ENCODE measurements at regions not wholly inside any gene's neighbourhood (a gene's known extent, or its start where the extent isn't known, plus 50 kb on each side); places are given as distances from the start of the nearest gene placed in this dataset.

- H3K4me3 ChIP-seq (ENCODE audit: low read length): no peak overlapping the region
- H3K9me3 ChIP-seq (ENCODE audit: control insufficient read depth, insufficient read depth, low read length): no peaks in the 10 kb centered on the region
Measured at GRCh38 chr5:163619951-163620350, 114.5 kb downstream of the MAT2B start.

GRCh38 chr5:163622799-163623198 lies 117.4 kb downstream of the MAT2B start:
- Histone ChIP-seq H3K4me3 (ENCODE audit: low read length) (no peak overlapping the region), H3K36me3 (ENCODE audit: control insufficient read depth, insufficient read depth, low read length) (no peaks in the 10 kb centered on the region), H3K4me1 (ENCODE audit: control insufficient read depth, insufficient read depth, low read length) (no peaks in the 10 kb centered on the region), H3K27me3 (ENCODE audit: control insufficient read depth, insufficient read depth, low read length) (no peaks in the 10 kb centered on the region), H3K27ac (ENCODE audit: low read length) (no peak overlapping the region), H3K9me3 (ENCODE audit: control insufficient read depth, insufficient read depth, low read length) (no peaks in the 10 kb centered on the region)
- no CpG with 5 or more reads among the region's 2 CpGs for WGBS (ENCODE audit: insufficient coverage, insufficient read length)
- DNase-seq (ENCODE audit: low read depth, low spot score): no peak

More at GRCh38 chr5:163619951-163620350, 114.5 kb downstream of the MAT2B start:
- no peak for DNase-seq (ENCODE audit: low read depth, low spot score)
- no CpG with 5 or more reads among the region's 5 CpGs for WGBS (ENCODE audit: insufficient coverage, insufficient read length)
- Histone ChIP-seq H3K4me1 (ENCODE audit: control insufficient read depth, insufficient read depth, low read length) (no peaks in the 10 kb centered on the region), H3K27ac (ENCODE audit: low read length) (no peak overlapping the region), H3K36me3 (ENCODE audit: control insufficient read depth, insufficient read depth, low read length) (no peaks in the 10 kb centered on the region), H3K27me3 (ENCODE audit: control insufficient read depth, insufficient read depth, low read length) (no peaks in the 10 kb centered on the region)

- H3K27me3 ChIP-seq (ENCODE audit: control insufficient read depth, insufficient read depth, low read length): no peaks in the 10 kb centered on the region
- H3K9me3 ChIP-seq (ENCODE audit: control insufficient read depth, insufficient read depth, low read length): no peaks in the 10 kb centered on the region
- no peak overlapping the region for H3K4me3 ChIP-seq (ENCODE audit: low read length)
- H3K4me1 ChIP-seq (ENCODE audit: control insufficient read depth, insufficient read depth, low read length): no peaks in the 10 kb centered on the region
- no peak overlapping the region for H3K27ac ChIP-seq (ENCODE audit: low read length)
- no CpG with 5 or more reads among the region's 2 CpGs for WGBS (ENCODE audit: insufficient coverage, insufficient read length)
- DNase-seq (ENCODE audit: low read depth, low spot score): no peak
- H3K36me3 ChIP-seq (ENCODE audit: control insufficient read depth, insufficient read depth, low read length): no peaks in the 10 kb centered on the region
Measured at GRCh38 chr5:163623524-163623923, 118.1 kb downstream of the MAT2B start.

- DNase-seq (ENCODE audit: low read depth, low spot score): no peak
- Histone ChIP-seq H3K27me3 (ENCODE audit: control insufficient read depth, insufficient read depth, low read length) (no peaks in the 10 kb centered on the region), H3K36me3 (ENCODE audit: control insufficient read depth, insufficient read depth, low read length) (no peaks in the 10 kb centered on the region), H3K4me1 (ENCODE audit: control insufficient read depth, insufficient read depth, low read length) (no peaks in the 10 kb centered on the region), H3K4me3 (ENCODE audit: low read length) (no peak overlapping the region), H3K9me3 (ENCODE audit: control insufficient read depth, insufficient read depth, low read length) (no peaks in the 10 kb centered on the region), H3K27ac (ENCODE audit: low read length) (no peak overlapping the region)
- no CpG with 5 or more reads among the region's 2 CpGs for WGBS (ENCODE audit: insufficient coverage, insufficient read length)
Measured at GRCh38 chr5:163623986-163624385, 118.6 kb downstream of the MAT2B start.

GRCh38 chr5:163624431-163624830 lies 119.0 kb downstream of the MAT2B start:
- DNase-seq (ENCODE audit: low read depth, low spot score): no peak
- no CpG with 5 or more reads among the region's 5 CpGs for WGBS (ENCODE audit: insufficient coverage, insufficient read length)
- no peaks in the 10 kb centered on the region for H3K36me3 ChIP-seq (ENCODE audit: control insufficient read depth, insufficient read depth, low read length)

GRCh38 chr5:163626904-163627434 lies 121.5 kb downstream of the MAT2B start:
- Histone ChIP-seq H3K27me3 (ENCODE audit: control insufficient read depth, insufficient read depth, low read length) (no peaks in the 10 kb centered on the region), H3K4me3 (ENCODE audit: low read length) (no peak overlapping the region), H3K27ac (ENCODE audit: low read length) (no peak overlapping the region), H3K4me1 (ENCODE audit: control insufficient read depth, insufficient read depth, low read length) (no peaks in the 10 kb centered on the region), H3K9me3 (ENCODE audit: control insufficient read depth, insufficient read depth, low read length) (no peaks in the 10 kb centered on the region), H3K36me3 (ENCODE audit: control insufficient read depth, insufficient read depth, low read length) (no peaks in the 10 kb centered on the region)
- no CpG with 5 or more reads among the region's 5 CpGs for whole genome bisulfite sequencing (ENCODE audit: insufficient coverage, insufficient read length)
- DNase-seq (ENCODE audit: low read depth, low spot score): no peak

More at GRCh38 chr5:163624431-163624830, 119.0 kb downstream of the MAT2B start:
- no peaks in the 10 kb centered on the region for H3K27me3 ChIP-seq (ENCODE audit: control insufficient read depth, insufficient read depth, low read length)
- H3K9me3 ChIP-seq (ENCODE audit: control insufficient read depth, insufficient read depth, low read length): no peaks in the 10 kb centered on the region
- no peaks in the 10 kb centered on the region for H3K4me1 ChIP-seq (ENCODE audit: control insufficient read depth, insufficient read depth, low read length)
- no peak overlapping the region for H3K4me3 ChIP-seq (ENCODE audit: low read length)
- no peak overlapping the region for H3K27ac ChIP-seq (ENCODE audit: low read length)

- no peaks in the 10 kb centered on the region for H3K27me3 ChIP-seq (ENCODE audit: control insufficient read depth, insufficient read depth, low read length)
- H3K27ac ChIP-seq (ENCODE audit: low read length): no peak overlapping the region
- no peak for DNase-seq (ENCODE audit: low read depth, low spot score)
Measured at GRCh38 chr5:163631856-163632255, 126.4 kb downstream of the MAT2B start.

GRCh38 chr5:163633926-163634460 lies 128.6 kb downstream of the MAT2B start:
- WGBS (ENCODE audit: insufficient coverage, insufficient read length): no CpG with 5 or more reads among the region's 3 CpGs
- no peaks in the 10 kb centered on the region for H3K36me3 ChIP-seq (ENCODE audit: control insufficient read depth, insufficient read depth, low read length)
- no peaks in the 10 kb centered on the region for H3K4me1 ChIP-seq (ENCODE audit: control insufficient read depth, insufficient read depth, low read length)
- no peaks in the 10 kb centered on the region for H3K9me3 ChIP-seq (ENCODE audit: control insufficient read depth, insufficient read depth, low read length)
- no peak for DNase-seq (ENCODE audit: low read depth, low spot score)
- no peak overlapping the region for H3K4me3 ChIP-seq (ENCODE audit: low read length)
- peaks cover 1% of the 10 kb centered on the region; the same call in 1 of the 2 replicates for H3K27me3 ChIP-seq (ENCODE audit: control insufficient read depth, insufficient read depth, low read length)
- H3K27ac ChIP-seq (ENCODE audit: low read length): no peak overlapping the region

More at GRCh38 chr5:163631856-163632255, 126.4 kb downstream of the MAT2B start:
- WGBS (ENCODE audit: insufficient coverage, insufficient read length): no CpG with 5 or more reads among the region's 3 CpGs
- H3K36me3 ChIP-seq (ENCODE audit: control insufficient read depth, insufficient read depth, low read length): no peaks in the 10 kb centered on the region
- no peak overlapping the region for H3K4me3 ChIP-seq (ENCODE audit: low read length)
- no peaks in the 10 kb centered on the region for H3K4me1 ChIP-seq (ENCODE audit: control insufficient read depth, insufficient read depth, low read length)
- no peaks in the 10 kb centered on the region for H3K9me3 ChIP-seq (ENCODE audit: control insufficient read depth, insufficient read depth, low read length)

- no peak for DNase-seq (ENCODE audit: low read depth, low spot score)
- H3K4me3 ChIP-seq (ENCODE audit: low read length): no peak overlapping the region
- no peaks in the 10 kb centered on the region for H3K9me3 ChIP-seq (ENCODE audit: control insufficient read depth, insufficient read depth, low read length)
- H3K27me3 ChIP-seq (ENCODE audit: control insufficient read depth, insufficient read depth, low read length): peaks cover 1% of the 10 kb centered on the region; the same call in 1 of the 2 replicates
- no peaks in the 10 kb centered on the region for H3K36me3 ChIP-seq (ENCODE audit: control insufficient read depth, insufficient read depth, low read length)
- H3K4me1 ChIP-seq (ENCODE audit: control insufficient read depth, insufficient read depth, low read length): no peaks in the 10 kb centered on the region
- H3K27ac ChIP-seq (ENCODE audit: low read length): no peak overlapping the region
- WGBS (ENCODE audit: insufficient coverage, insufficient read length): no CpG with 5 or more reads among the region's 2 CpGs
Measured at GRCh38 chr5:163635631-163636030, 130.2 kb downstream of the MAT2B start.

GRCh38 chr5:163642904-163643303 lies 137.5 kb downstream of the MAT2B start:
- WGBS (ENCODE audit: insufficient coverage, insufficient read length): no CpG with 5 or more reads among the region's 4 CpGs
- no peaks in the 10 kb centered on the region for H3K27me3 ChIP-seq (ENCODE audit: control insufficient read depth, insufficient read depth, low read length)
- no peaks in the 10 kb centered on the region for H3K36me3 ChIP-seq (ENCODE audit: control insufficient read depth, insufficient read depth, low read length)
- H3K9me3 ChIP-seq (ENCODE audit: control insufficient read depth, insufficient read depth, low read length): no peaks in the 10 kb centered on the region
- no peak overlapping the region for H3K27ac ChIP-seq (ENCODE audit: low read length)
- no peak overlapping the region for H3K4me3 ChIP-seq (ENCODE audit: low read length)
- DNase-seq (ENCODE audit: low read depth, low spot score): no peak
- H3K4me1 ChIP-seq (ENCODE audit: control insufficient read depth, insufficient read depth, low read length): no peaks in the 10 kb centered on the region
